IPS-15b (cell line): ENCODE measurements at regions not wholly inside any gene's neighbourhood (a gene's known extent, or its start where the extent isn't known, plus 50 kb on each side); places are given as distances from the start of the nearest gene placed in this dataset.
"Not testable (repeated sequence)": the region's sequence is repeated elsewhere in the genome, so short reads cannot be mapped to it uniquely, and the experiment has no call there.

Source experiments
- H3K27me3 ChIP-seq: one replicate; pipeline ENCODE4 v1.6.1; 2013; ENCODE audit warnings: low read length; ENCODE audit not compliant: control insufficient read depth, insufficient read depth
- H3K36me3 ChIP-seq: one replicate; pipeline ENCODE4 v1.6.1; 2013; ENCODE audit warnings: low read length; ENCODE audit not compliant: control insufficient read depth, insufficient read depth
- H3K4me1 ChIP-seq: one replicate; pipeline ENCODE4 v1.6.1; 2013; ENCODE audit warnings: mild to moderate bottlenecking, low read length; ENCODE audit not compliant: control insufficient read depth, insufficient read depth
- H3K4me3 ChIP-seq: one replicate; pipeline ENCODE4 v1.5.1; 2013; ENCODE audit warnings: low read depth, low read length
- H3K9ac ChIP-seq: one replicate; pipeline ENCODE4 v1.6.1; 2013; ENCODE audit warnings: low read depth, mild to moderate bottlenecking, low read length
- H3K9me3 ChIP-seq: one replicate; pipeline ENCODE4 v1.6.1; 2013; ENCODE audit warnings: mild to moderate bottlenecking, low read length; ENCODE audit not compliant: control insufficient read depth, insufficient read depth

DNA sequence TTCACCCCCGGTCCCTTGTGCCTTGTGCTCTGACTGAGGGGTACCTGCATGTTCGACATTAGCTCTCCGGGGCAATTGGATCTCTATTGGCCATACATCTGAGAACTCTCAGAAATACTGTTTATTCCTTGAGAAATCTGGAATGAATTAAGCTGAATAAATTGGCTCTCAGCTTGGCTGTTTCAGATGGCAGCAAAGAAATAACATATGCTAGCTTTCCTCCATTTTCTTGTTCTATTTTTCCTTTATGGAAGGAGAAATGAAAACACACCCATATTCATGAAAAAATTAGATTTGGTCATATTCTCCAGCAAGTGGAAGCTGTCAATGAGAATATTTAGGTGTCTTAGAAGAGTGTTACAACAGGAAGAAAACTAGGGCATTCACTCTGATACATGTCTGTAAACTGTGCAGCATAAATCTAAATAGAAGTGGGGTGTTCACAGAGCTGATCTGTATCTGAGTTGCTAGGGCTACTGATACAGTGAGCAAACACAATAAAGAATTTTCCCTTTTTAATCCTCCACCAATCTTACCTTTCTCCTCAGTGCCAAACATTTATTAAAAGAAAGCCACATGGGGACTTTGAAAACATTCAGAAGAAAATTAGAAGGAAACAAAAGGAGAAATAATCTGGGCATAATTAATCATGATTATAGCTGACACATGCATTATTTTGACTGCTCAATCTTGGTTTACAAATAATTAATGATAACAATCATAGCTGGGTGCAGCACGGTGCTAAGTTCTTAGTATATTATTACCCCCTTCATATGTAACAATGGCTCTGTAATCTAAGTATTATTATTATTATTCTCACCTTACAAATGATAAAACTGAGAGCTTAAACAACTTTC is 671.9 kb upstream of the USP24 start:
- H3K4me3 ChIP-seq = no peak overlapping the region
- no peaks in the 10 kb centered on the region for H3K27me3 ChIP-seq
- H3K36me3 ChIP-seq = no peaks in the 10 kb centered on the region
- H3K9me3 ChIP-seq = no peaks in the 10 kb centered on the region
- no peaks in the 10 kb centered on the region for H3K4me1 ChIP-seq
- no peak overlapping the region for H3K9ac ChIP-seq

DNA sequence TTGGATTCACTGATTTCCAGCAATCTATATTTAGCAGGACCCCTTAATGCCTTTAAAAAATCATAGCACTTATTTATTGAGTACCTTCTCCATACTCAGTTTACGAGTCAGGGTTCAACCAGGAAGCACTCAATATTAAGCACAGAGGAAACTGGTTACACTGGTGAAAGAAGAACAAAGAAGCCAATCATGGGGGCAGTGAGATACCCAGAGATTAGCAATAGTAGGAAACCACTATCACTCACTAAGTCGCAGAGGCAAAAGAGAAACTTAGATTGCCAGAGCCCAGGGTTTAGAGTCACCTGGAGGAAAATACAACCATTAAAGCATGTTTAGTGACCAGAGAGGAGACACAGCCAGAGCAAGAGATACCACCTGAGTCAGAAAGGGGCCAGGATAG is 670.5 kb upstream of the USP24 start:
- Histone ChIP-seq H3K27me3 (no peaks in the 10 kb centered on the region), H3K4me1 (no peaks in the 10 kb centered on the region), H3K36me3 (no peaks in the 10 kb centered on the region), H3K9ac (no peak overlapping the region), H3K4me3 (no peak overlapping the region), H3K9me3 (no peaks in the 10 kb centered on the region)

DNA sequence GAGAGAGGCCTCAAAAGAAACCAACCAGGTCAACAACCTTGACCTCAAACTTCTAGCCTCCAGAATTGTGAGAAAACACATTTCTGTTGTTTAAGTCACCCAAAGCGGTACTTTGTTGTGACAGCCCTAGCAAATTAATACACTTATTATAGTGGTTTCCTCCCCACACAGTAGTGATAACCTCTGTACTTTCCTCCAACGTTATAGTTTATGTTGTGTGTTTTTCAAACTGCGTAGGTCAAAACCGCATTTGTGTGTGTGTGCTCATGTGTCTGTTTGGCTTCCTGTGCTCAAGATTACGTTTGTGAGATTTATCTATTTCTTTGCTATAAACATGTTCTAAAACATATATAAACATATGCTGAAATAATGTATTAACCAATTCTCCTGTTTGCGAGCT is 667.8 kb upstream of the USP24 start:
- no peak overlapping the region for H3K4me3 ChIP-seq
- H3K4me1 ChIP-seq = no peaks in the 10 kb centered on the region
- H3K9me3 ChIP-seq = no peaks in the 10 kb centered on the region
- H3K36me3 ChIP-seq = no peaks in the 10 kb centered on the region
- no peaks in the 10 kb centered on the region for H3K27me3 ChIP-seq
- H3K9ac ChIP-seq = no peak overlapping the region

DNA sequence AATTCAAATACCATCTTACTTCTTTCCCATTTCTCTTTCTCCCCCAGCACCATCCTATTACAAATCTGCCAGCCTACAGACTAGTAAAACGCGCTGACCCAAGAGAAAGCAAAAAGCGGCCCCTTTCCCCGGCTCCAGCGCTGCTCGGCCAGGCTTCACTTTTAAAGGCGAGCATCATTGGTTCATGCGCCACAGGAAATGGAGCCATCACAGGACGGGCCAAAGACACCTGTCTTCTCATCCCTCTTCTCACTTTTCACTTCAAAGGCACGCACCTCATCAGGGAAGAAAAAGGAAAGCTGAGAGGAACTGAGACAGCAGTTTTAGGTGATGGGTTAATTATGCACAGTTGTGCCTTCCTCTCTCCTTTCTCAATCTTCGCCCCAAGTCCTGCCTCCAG is 664.2 kb upstream of the USP24 start:
- no peaks in the 10 kb centered on the region for H3K9me3 ChIP-seq
- no peaks in the 10 kb centered on the region for H3K27me3 ChIP-seq
- no peak overlapping the region for H3K9ac ChIP-seq
- H3K4me1 ChIP-seq = no peaks in the 10 kb centered on the region
- H3K4me3 ChIP-seq = no peak overlapping the region
- no peaks in the 10 kb centered on the region for H3K36me3 ChIP-seq

DNA sequence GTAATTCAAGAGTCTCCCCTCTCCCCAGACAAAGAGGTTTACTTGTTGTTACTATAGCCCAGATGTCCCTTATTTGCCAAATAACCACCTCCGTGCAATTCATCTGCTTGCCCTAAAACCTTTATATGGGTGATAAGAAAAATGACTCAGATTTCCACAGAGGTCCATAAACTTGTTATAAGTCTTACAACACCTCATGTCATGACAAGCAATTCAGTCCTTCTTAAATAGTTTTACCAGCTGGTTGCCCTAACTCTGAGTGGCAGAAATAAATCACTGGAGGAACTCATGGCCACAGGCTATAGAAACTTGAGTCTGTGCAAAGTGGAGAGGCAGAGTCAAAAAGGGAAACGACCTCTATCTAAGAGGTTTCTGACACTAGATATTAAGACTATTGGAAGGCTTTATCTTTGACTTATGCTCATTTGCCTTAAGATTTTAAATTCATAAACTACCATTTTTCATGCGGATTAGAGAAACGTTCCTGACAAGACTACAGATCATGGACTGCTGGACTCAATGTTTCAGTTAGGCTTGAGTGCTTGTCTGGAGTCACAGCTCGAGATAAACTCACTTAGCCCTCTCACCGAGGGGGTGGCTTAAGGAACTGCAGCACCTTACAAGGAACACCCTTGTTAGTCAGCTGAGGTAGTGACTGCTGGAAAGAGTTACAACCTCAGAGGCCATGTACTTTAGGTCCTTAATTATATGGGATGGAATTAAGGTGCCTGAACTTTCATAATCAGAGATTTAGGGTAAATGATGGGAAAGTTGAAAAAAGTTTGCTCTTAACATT is 662.5 kb upstream of the USP24 start:
- H3K9ac ChIP-seq = no peak overlapping the region
- H3K4me3 ChIP-seq = no peak overlapping the region
- no peaks in the 10 kb centered on the region for H3K36me3 ChIP-seq

DNA sequence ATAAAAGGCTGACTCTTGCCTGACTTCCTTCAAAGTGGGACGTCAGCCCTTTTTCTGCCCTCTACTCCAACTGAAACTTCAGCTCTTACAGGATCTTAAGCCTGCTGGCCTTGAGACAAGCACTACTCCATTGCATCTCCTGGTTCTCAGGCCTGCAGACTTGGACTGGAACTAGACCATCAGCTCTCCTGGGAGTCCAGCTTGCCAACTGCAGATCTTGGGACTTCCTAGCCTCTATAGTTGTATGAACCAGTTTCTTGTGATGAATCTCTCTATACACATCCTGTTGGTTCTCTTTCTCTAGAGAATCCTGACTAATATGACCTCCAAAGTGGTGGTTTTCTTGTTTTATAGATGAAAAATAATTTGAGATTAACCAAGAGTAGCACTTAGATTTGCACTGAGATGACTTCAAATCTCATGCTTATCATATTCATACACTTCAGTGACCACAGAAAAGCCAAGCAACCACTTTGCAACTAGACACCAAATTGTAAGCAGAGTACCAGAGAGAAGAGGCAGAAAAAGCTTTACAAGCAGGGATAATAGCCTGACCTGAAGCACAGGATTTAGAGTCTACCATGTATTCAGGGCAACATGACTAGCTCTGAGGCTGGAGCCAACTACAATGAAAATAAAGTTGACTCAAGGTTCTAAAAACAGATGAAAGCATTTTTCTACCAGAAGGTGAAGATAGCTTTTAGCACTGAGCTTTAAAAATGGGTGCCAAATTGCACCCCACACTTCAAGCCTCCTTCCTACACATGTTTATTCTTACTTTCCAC is 661.3 kb upstream of the USP24 start:
- Histone ChIP-seq H3K9ac (no peak overlapping the region), H3K36me3 (no peaks in the 10 kb centered on the region), H3K27me3 (no peaks in the 10 kb centered on the region), H3K4me1 (no peaks in the 10 kb centered on the region), H3K9me3 (no peaks in the 10 kb centered on the region), H3K4me3 (no peak overlapping the region)

More for the DNA sequence above, 662.5 kb upstream of the USP24 start:
- no peaks in the 10 kb centered on the region for H3K9me3 ChIP-seq
- no peaks in the 10 kb centered on the region for H3K27me3 ChIP-seq
- no peaks in the 10 kb centered on the region for H3K4me1 ChIP-seq

DNA sequence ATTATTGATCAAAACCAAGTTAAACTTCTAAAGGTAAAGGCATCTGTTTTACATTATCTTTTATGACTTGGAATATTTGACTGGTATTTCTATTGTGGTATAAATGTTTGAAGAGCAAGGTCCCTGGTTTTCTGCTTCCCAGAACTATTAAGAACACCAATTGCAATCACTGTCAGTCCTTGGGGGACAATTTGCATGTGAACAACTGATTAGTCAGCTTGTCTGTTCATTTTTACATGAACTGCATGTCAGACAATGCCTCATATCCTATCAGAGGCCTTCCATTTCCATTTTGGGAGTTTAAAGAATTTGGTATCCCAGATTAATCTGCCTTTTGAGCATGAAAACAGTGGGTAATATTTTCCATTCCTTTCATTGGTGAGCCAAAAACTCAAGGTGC is 654.9 kb upstream of the USP24 start:
- no peaks in the 10 kb centered on the region for H3K4me1 ChIP-seq
- no peaks in the 10 kb centered on the region for H3K9me3 ChIP-seq
- H3K9ac ChIP-seq = no peak overlapping the region
- H3K36me3 ChIP-seq = no peaks in the 10 kb centered on the region
- H3K27me3 ChIP-seq = no peaks in the 10 kb centered on the region
- no peak overlapping the region for H3K4me3 ChIP-seq

DNA sequence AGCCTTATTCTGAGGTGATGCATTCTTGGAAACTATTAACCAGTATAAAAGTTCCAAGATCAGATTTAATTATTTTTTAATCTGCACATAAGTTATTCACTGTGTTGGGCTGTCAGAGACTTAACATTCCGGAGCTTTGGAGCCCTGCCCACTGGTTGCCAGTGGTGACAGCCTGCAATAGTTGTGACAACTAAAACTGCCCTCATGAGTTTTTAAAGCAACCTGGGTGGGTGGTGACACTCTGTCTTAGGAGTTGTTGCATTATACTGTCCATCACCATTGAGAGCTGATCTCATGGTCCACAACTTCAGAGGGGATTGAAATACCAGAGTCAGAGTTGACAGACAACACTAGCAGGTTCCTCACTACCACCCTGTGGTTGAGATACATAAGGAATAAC is 653.9 kb upstream of the USP24 start:
- no peaks in the 10 kb centered on the region for H3K4me1 ChIP-seq
- no peaks in the 10 kb centered on the region for H3K36me3 ChIP-seq

DNA sequence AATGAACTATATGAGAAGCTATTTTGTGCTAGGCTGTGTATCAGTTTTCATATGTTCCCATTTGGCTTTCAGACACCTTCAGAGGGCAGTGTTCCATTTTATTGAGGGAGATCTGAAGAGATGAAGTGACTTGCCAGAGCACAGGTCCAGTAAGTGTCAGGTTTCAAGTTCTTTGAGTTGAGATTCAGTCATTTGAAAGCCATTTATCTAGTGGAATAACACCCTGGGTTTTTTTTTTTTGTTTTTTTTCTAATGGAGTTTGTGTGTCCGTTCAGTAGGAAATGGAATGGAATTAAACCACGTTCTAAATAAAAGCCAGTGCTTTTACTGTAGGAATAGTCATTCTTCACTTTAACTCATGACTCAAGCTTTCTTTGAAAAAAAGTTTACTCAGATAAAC is 652.9 kb upstream of the USP24 start:
- Histone ChIP-seq H3K9me3 (no peaks in the 10 kb centered on the region), H3K4me3 (no peak overlapping the region), H3K27me3 (no peaks in the 10 kb centered on the region), H3K4me1 (no peaks in the 10 kb centered on the region), H3K36me3 (no peaks in the 10 kb centered on the region), H3K9ac (no peak overlapping the region)

More for the DNA sequence above, 653.9 kb upstream of the USP24 start:
- no peaks in the 10 kb centered on the region for H3K9me3 ChIP-seq
- H3K4me3 ChIP-seq = no peak overlapping the region
- H3K27me3 ChIP-seq = no peaks in the 10 kb centered on the region
- H3K9ac ChIP-seq = no peak overlapping the region

DNA sequence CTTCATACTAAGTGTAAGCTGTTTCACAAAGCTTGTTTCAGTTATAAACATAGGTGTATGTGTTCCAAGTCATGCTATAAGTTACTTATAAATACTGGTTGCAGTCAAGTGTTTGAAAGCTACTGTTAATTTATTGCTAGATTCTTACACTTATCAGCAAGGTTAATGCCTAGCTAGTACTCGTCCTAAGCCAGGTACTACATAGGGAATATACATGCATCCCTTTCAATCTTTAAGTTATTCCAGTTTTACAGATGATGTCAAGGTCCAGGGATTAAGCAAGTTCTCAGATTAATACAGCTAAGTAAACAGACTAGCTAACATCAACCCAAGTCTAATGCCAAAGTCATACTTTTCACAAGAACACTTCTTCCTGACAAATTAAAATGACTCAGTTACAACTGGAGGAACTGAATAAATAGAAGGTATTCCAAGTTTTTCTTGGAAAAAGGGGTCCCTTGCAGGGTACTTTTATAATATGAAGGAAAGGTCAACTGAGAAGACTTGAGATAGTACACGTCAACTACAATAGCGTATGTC is 652.2 kb upstream of the USP24 start:
- H3K9ac ChIP-seq = no peak overlapping the region

DNA sequence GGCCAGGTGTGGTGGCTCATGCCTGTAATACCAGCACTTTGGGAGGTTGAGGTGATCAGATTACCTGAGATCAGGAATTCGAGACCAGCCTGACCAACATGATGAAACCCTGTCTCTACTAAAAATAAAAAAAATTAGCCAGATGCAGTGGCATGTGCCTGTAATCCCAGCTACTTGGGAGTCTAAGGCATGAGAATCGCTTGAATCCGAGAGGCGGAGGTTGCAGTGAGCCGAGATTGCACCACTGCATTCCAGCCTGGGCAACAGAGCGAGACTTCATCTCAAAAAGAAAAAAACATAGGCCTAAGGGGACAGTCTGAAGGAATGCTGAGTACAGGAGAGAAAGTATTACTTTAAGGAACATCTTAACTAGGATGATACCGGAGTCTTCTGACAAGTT is 650.6 kb upstream of the USP24 start:
- H3K36me3 ChIP-seq, H3K9ac ChIP-seq, H3K4me1 ChIP-seq, H3K27me3 ChIP-seq, H3K9me3 ChIP-seq, H3K4me3 ChIP-seq: not testable (repeated sequence)

More for the DNA sequence above, 652.2 kb upstream of the USP24 start:
- Histone ChIP-seq H3K4me1 (no peaks in the 10 kb centered on the region), H3K4me3 (no peak overlapping the region), H3K36me3 (no peaks in the 10 kb centered on the region), H3K9me3 (no peaks in the 10 kb centered on the region), H3K27me3 (no peaks in the 10 kb centered on the region)
